KMS-11 (cell line): ENCODE measurements at regions not wholly inside any gene's neighbourhood (a gene's known extent, or its start where the extent isn't known, plus 50 kb on each side); places are given as distances from the start of the nearest gene placed in this dataset.

Experiments
- H2AFZ ChIP-seq: fragments of 200-600 bp; sonication (generic); 2 replicates; pipeline ENCODE4 v1.6.1; 2016; ENCODE audit warnings: antibody characterized with exemption, mixed run types, low read depth
- H3K27ac ChIP-seq: fragments of 200-600 bp; sonication (generic); 2 replicates; pipeline ENCODE4 v1.6.1; 2016; ENCODE audit warnings: mild to moderate bottlenecking, mixed run types
- H3K27me3 ChIP-seq: fragments of 200-600 bp; sonication (generic); 2 replicates; pipeline ENCODE4 v1.6.1; 2017; ENCODE audit warnings: mild to moderate bottlenecking, low read depth, mixed run types, moderate library complexity; ENCODE audit not compliant: insufficient read depth
- H3K36me3 ChIP-seq: fragments of 200-600 bp; sonication (generic); 2 replicates; pipeline ENCODE4 v1.6.1; 2017; ENCODE audit warnings: mild to moderate bottlenecking, mixed run types; ENCODE audit not compliant: insufficient read depth
- H3K4me1 ChIP-seq: fragments of 200-600 bp; sonication (generic); 2 replicates; pipeline ENCODE4 v1.6.1; 2016; ENCODE audit warnings: mild to moderate bottlenecking, low read depth, mixed run types; ENCODE audit not compliant: poor library complexity, severe bottlenecking
- H3K4me2 ChIP-seq: fragments of 200-600 bp; sonication (generic); 2 replicates; pipeline ENCODE4 v1.7.0; 2016; ENCODE audit warnings: mild to moderate bottlenecking, mixed run types
- H3K4me3 ChIP-seq: fragments of 200-600 bp; sonication (generic); IDR thresholded peaks from 2 replicates; pipeline ENCODE4 v1.6.1; 2017; ENCODE audit warnings: low read depth, low read length, mixed read lengths; ENCODE audit not compliant: insufficient read depth
- H3K79me2 ChIP-seq: fragments of 200-600 bp; sonication (generic); 2 replicates; pipeline ENCODE4 v1.6.1; 2016; ENCODE audit warnings: low read depth, mixed run types; ENCODE audit not compliant: insufficient read depth
- H3K9ac ChIP-seq: fragments of 200-600 bp; sonication (generic); 2 replicates; pipeline ENCODE4 v1.6.1; 2016; ENCODE audit warnings: mild to moderate bottlenecking, mixed run types
- H4K20me1 ChIP-seq: fragments of 200-600 bp; sonication (generic); 2 replicates; pipeline ENCODE4 v1.6.1; 2016; ENCODE audit warnings: mild to moderate bottlenecking, mixed run types; ENCODE audit not compliant: insufficient read depth
- CTCF ChIP-seq: fragments of 200-600 bp; sonication (generic); conservative IDR thresholded peaks from 2 replicates; pipeline ENCODE4 v1.6.1; 2017; ENCODE audit warnings: low read depth, mild to moderate bottlenecking, antibody characterized with exemption, low read length, moderate library complexity, mixed read lengths

DNA sequence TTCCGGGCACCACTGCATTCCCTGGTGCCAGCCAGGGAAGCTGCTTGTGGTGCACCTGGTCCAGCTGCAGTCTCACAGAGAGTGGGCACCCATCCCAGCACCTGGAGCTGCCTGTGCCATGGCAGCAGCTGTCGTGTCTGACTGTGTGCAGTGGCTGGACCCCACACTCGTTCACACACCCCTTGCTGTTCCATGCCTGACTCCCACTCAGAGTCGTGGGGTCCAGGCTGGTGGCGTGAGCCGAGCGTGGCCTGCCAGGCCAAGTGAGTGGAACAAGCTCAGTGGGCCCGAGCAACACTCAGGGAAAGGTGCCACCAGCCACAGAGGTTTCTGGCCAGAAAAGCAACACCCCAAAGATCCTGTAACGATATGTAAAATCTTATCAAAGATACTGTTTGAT is 97.2 kb upstream of the KCNK1 start:
- H3K79me2 ChIP-seq = no peaks in the 10 kb centered on the region
- no peak overlapping the region for H2AFZ ChIP-seq
- no peaks in the 10 kb centered on the region for H3K36me3 ChIP-seq
- no peak overlapping the region for H3K27ac ChIP-seq
- H3K9ac ChIP-seq = no peak overlapping the region
- H3K4me2 ChIP-seq = no peak overlapping the region
- H4K20me1 ChIP-seq = no peaks in the 10 kb centered on the region
- peaks cover 7% of the 10 kb centered on the region for H3K4me1 ChIP-seq
- no peak for TF ChIP-seq CTCF
- no peaks in the 10 kb centered on the region for H3K27me3 ChIP-seq
- H3K4me3 ChIP-seq = no peak overlapping the region

GRCh38 chr1:233518344-233518743 is 95.6 kb upstream of the KCNK1 start:
- Histone ChIP-seq H3K4me1 (peaks cover 7% of the 10 kb centered on the region), H3K79me2 (no peaks in the 10 kb centered on the region), H3K27me3 (no peaks in the 10 kb centered on the region), H3K27ac (no peak overlapping the region), H3K36me3 (no peaks in the 10 kb centered on the region), H4K20me1 (no peaks in the 10 kb centered on the region), H2AFZ (peak overlapping the region; percentile 77), H3K4me3 (no peak overlapping the region), H3K9ac (no peak overlapping the region), H3K4me2 (0 out of 2 replicates have a peak overlapping the region, but pooled peaks have one; percentile 14)
- TF ChIP-seq CTCF = peak; percentile 93

- Histone ChIP-seq H3K9ac (no peak overlapping the region), H3K27me3 (no peaks in the 10 kb centered on the region), H3K4me1 (peaks cover 7% of the 10 kb centered on the region), H4K20me1 (no peaks in the 10 kb centered on the region), H2AFZ (peak overlapping the region; percentile 19; the same call in 1 of the 2 replicates), H3K27ac (no peak overlapping the region), H3K4me3 (no peak overlapping the region), H3K79me2 (no peaks in the 10 kb centered on the region), H3K36me3 (no peaks in the 10 kb centered on the region), H3K4me2 (no peak overlapping the region)
- TF ChIP-seq CTCF = no peak
Measured at GRCh38 chr1:233520261-233521191, 93.4 kb upstream of the KCNK1 start.

- Histone ChIP-seq H3K36me3 (no peaks in the 10 kb centered on the region), H3K4me1 (peaks cover 7% of the 10 kb centered on the region), H2AFZ (no peak overlapping the region), H3K79me2 (no peaks in the 10 kb centered on the region), H3K4me3 (no peak overlapping the region), H3K27ac (no peak overlapping the region), H4K20me1 (no peaks in the 10 kb centered on the region), H3K9ac (no peak overlapping the region), H3K4me2 (no peak overlapping the region), H3K27me3 (no peaks in the 10 kb centered on the region)
- TF ChIP-seq CTCF = no peak
Measured at GRCh38 chr1:233523047-233523446, 90.9 kb upstream of the KCNK1 start.
